ENCODE measurements at regions not wholly inside any gene's neighbourhood (a gene's known extent, or its start where the extent isn't known, plus 50 kb on each side); places are given as distances from the start of the nearest gene placed in this dataset.

DNA sequence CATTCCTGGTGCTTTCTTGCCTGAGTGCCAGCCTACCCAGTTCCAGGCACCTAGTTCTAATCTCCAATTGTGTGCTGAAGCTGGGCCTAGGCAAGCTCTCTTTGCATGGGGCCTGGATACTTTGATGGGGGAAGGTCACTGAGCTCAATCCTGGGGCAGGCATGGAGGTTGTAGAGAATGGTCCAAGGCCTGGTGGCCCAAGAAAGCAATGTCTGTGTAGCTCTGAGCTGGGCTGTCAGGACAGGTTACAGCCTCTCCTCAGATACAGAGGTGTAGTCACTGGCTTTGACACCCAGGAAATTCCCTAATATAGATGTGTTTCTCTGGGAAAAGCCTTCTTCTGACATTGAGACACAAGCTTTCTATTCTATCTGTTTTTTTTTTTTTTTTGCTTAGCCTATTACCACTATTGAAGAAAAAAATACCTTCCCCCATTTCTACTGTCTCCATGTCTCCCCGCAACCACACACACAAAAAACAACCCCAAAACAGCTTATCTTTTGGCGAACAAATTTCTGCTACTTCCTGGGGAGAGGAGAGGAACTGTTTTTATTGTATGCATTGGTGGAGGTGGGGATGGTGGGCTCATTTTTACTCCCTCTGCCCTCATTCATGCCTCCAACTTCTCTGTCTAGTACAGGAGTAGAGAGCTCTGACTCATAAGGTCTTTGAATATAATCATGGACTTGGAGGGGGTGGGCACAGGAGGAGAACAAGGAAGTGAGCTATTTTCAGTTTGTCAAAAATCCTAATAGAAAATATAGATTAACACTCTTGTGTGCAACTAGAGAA is 66.7 kb upstream of the DHX15 start:
- no peak for ATAC-seq
- TF ChIP-seq, protein P1, sequence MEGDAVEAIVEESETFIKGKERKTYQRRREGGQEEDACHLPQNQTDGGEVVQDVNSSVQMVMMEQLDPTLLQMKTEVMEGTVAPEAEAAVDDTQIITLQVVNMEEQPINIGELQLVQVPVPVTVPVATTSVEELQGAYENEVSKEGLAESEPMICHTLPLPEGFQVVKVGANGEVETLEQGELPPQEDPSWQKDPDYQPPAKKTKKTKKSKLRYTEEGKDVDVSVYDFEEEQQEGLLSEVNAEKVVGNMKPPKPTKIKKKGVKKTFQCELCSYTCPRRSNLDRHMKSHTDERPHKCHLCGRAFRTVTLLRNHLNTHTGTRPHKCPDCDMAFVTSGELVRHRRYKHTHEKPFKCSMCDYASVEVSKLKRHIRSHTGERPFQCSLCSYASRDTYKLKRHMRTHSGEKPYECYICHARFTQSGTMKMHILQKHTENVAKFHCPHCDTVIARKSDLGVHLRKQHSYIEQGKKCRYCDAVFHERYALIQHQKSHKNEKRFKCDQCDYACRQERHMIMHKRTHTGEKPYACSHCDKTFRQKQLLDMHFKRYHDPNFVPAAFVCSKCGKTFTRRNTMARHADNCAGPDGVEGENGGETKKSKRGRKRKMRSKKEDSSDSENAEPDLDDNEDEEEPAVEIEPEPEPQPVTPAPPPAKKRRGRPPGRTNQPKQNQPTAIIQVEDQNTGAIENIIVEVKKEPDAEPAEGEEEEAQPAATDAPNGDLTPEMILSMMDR (IDR thresholded peaks at IDR 0.05), result no peak
- intact Hi-C loops (cut with DNase I), result no loop called here
- no peaks in the 10 kb centered on the region for H3K36me3 ChIP-seq
- H3K27me3 ChIP-seq (ENCODE audit: low read depth), result no peaks in the 10 kb centered on the region
- peaks cover 2% of the 10 kb centered on the region for H3K4me1 ChIP-seq
- H3K27ac ChIP-seq, result no peak overlapping the region
- H3K9me3 ChIP-seq, result no peaks in the 10 kb centered on the region
- DNase-seq, result no peak
- no peak overlapping the region for H3K4me3 ChIP-seq

DNA sequence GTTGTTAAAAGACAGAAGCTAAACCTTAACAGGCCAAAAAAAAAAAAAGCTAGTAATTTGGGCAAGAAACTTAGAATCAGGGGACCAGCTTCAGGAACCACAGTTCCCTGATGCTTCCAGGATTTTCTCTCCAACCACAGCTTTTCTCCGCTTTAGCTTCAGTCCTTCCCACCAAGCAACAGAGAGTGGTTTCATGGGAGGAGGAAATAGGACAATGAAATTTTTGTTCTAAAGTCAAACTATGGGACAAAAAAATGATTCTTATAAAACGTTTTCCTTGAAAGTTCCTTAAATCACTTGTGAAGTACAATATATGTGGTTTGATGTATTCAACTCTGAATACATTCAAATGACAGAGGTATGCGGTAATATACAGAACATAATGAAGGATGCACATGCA is 71.0 kb upstream of the DHX15 start:
- H3K27me3 ChIP-seq (ENCODE audit: low read depth), result no peaks in the 10 kb centered on the region
- TF ChIP-seq, protein P1 (IDR thresholded peaks at IDR 0.05), result no peak
- peaks cover 10% of the 10 kb centered on the region for H3K4me1 ChIP-seq
- no peaks in the 10 kb centered on the region for H3K9me3 ChIP-seq
- intact Hi-C loops (cut with DNase I), result no loop called here
- H3K27ac ChIP-seq, result no peak overlapping the region
- no peak for ATAC-seq
- H3K4me3 ChIP-seq, result no peak overlapping the region
- DNase-seq, result no peak
- no peaks in the 10 kb centered on the region for H3K36me3 ChIP-seq

DNA sequence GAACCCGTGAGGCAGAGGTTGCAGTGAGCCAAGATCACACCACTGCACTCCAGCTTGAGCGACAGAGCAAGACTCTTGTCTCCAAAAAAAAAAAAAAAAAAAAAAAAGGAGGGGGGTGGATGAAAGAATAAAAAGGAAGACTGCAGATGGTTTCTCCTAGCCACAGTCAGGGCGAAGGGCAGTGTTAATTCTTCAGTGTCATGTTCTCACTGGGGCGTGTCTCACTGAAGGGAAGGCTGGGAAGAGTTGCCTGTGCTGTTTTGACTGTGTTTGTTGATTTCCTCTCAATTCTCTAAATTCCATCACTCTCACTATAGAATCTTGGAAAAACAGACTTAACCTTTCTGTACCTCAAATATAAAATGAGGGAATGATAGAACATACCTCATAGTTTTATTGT is 71.6 kb upstream of the DHX15 start:
- Histone ChIP-seq H3K27ac (no peak overlapping the region), H3K4me3 (no peak overlapping the region), H3K9me3 (no peaks in the 10 kb centered on the region), H3K36me3 (no peaks in the 10 kb centered on the region), H3K27me3 (ENCODE audit: low read depth) (no peaks in the 10 kb centered on the region), H3K4me1 (peaks cover 10% of the 10 kb centered on the region)
- intact Hi-C loops (cut with DNase I), result no loop called here
- ATAC-seq (no peak), DNase-seq (no peak)
- TF ChIP-seq, protein P1 (IDR thresholded peaks at IDR 0.05), result no peak

DNA sequence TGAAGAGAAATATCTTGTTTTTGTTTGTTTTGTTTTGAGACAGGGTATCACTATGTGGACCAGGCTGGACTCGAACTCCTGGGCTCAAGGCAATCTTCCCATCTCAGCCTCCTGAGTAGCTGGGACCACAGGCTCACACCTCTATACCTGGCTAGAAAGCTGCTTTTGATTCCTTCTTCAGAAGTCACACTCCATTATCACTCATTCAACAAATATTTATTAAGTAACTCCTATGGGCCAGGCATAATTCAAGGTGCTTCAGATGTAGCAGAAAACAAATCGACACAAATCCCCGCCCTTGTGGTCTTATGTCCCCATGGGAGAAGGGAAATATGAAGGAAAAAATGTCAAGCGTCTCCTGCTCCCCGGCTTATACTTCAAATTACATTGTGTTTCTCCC is 72.6 kb upstream of the DHX15 start:
- Histone ChIP-seq H3K9me3 (no peaks in the 10 kb centered on the region), H3K36me3 (no peaks in the 10 kb centered on the region), H3K4me1 (peaks cover 10% of the 10 kb centered on the region), H3K4me3 (no peak overlapping the region), H3K27me3 (ENCODE audit: low read depth) (no peaks in the 10 kb centered on the region), H3K27ac (no peak overlapping the region)
- intact Hi-C loops (cut with DNase I), result no loop called here
- no peak for DNase-seq
- TF ChIP-seq, protein P1 (IDR thresholded peaks at IDR 0.05), result no peak
- ATAC-seq, result no peak

DNA sequence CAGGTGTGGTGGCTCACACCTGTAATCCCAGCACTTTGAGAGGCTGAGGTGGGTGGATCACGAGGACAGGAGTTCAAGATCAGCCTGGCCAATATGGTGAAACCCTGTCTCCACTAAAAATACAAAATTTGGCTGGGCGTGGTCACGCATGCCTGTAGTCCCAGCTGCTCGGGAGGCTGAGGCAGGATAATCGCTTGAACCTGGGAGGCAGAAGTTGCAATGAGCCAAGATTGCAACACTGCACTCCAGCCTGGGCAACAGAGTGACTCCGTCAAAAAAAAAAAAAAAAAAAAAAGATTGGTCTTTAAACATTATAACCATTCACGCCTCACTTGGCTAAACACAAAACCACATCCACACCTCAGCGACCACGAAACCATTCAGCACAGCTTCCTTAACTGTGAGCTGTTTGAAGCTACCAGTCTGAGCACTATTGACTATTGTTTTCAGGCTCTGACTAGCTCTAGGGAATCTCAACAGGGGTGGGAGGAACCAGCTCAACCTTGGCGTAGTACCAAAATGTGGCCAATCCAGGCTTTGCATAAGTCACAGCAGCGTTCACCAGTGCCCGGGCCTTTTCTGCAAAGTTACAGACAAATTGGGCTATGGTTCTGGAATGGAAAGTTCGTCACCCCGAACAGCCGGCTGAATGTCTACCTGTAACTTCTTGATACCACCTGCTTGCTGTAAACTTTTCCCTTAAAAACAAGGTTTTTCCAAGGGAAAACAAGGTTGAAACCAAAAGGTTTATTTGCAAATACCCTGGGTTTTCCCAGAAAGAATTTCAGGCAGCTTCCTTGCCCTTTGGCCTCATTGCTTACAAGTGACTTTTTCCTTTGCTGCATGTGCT is 73.6 kb upstream of the DHX15 start:
- Histone ChIP-seq H3K9me3 (no peaks in the 10 kb centered on the region), H3K4me3 (no peak overlapping the region), H3K4me1 (peaks cover 10% of the 10 kb centered on the region), H3K27ac (no peak overlapping the region), H3K36me3 (no peaks in the 10 kb centered on the region), H3K27me3 (ENCODE audit: low read depth) (no peaks in the 10 kb centered on the region)
- peak; percentile 51 for DNase-seq
- intact Hi-C loops (cut with DNase I), result no loop called here
- ATAC-seq, result peak; percentile 87 to 91
- TF ChIP-seq, protein P1 (IDR thresholded peaks at IDR 0.05), result no peak
